ENCODE measurements at regions not wholly inside any gene's neighbourhood (a gene's known extent, or its start where the extent isn't known, plus 50 kb on each side); places are given as distances from the start of the nearest gene placed in this dataset.

GRCh38 chr4:108292229-108292628 is 123.5 kb upstream of the LEF1 start:
- no peak for DNase-seq (ENCODE audit: low read depth in 2 of 2, low spot score in 1 of 2)

- DNase-seq (ENCODE audit: low read depth in 2 of 2, low spot score in 1 of 2): no peak
Observed at GRCh38 chr4:108291137-108291536, 122.4 kb upstream of the LEF1 start.

GRCh38 chr4:108287834-108288413 is 119.2 kb upstream of the LEF1 start:
- DNase-seq (ENCODE audit: low read depth in 2 of 2, low spot score in 1 of 2): no peak

GRCh38 chr4:108280072-108280471 is 111.3 kb upstream of the LEF1 start:
- no peak for DNase-seq (ENCODE audit: low read depth in 2 of 2, low spot score in 1 of 2)

GRCh38 chr4:108276690-108277089 is 108.0 kb upstream of the LEF1 start:
- DNase-seq (ENCODE audit: low read depth in 2 of 2, low spot score in 1 of 2): no peak

GRCh38 chr4:108272986-108273385 is 104.3 kb upstream of the LEF1 start:
- no peak for DNase-seq (ENCODE audit: low read depth in 2 of 2, low spot score in 1 of 2)

GRCh38 chr4:108272561-108272960 is 103.8 kb upstream of the LEF1 start:
- DNase-seq (ENCODE audit: low read depth in 2 of 2, low spot score in 1 of 2): no peak

- DNase-seq (ENCODE audit: low read depth in 2 of 2, low spot score in 1 of 2): no peak
Observed at GRCh38 chr4:108272046-108272445, 103.3 kb upstream of the LEF1 start.

GRCh38 chr4:108270466-108271450 is 102.0 kb upstream of the LEF1 start:
- no peak for DNase-seq (ENCODE audit: low read depth in 2 of 2, low spot score in 1 of 2)

- DNase-seq (ENCODE audit: low read depth in 2 of 2, low spot score in 1 of 2): no peak
Observed at GRCh38 chr4:108264693-108265092, 96.0 kb upstream of the LEF1 start.

GRCh38 chr4:108263057-108263456 is 94.3 kb upstream of the LEF1 start:
- no peak for DNase-seq (ENCODE audit: low read depth in 2 of 2, low spot score in 1 of 2)

GRCh38 chr4:108261026-108261425 is 92.3 kb upstream of the LEF1 start:
- no peak for DNase-seq (ENCODE audit: low read depth in 2 of 2, low spot score in 1 of 2)

- no peak for DNase-seq (ENCODE audit: low read depth in 2 of 2, low spot score in 1 of 2)
Observed at GRCh38 chr4:108256538-108256937, 87.8 kb upstream of the LEF1 start.

- DNase-seq (ENCODE audit: low read depth in 2 of 2, low spot score in 1 of 2): no peak
Observed at GRCh38 chr4:108255203-108255747, 86.5 kb upstream of the LEF1 start.

- DNase-seq (ENCODE audit: low read depth in 2 of 2, low spot score in 1 of 2): no peak
Observed at GRCh38 chr4:108249397-108249796, 80.7 kb upstream of the LEF1 start.

- no peak for DNase-seq (ENCODE audit: low read depth in 2 of 2, low spot score in 1 of 2)
Observed at GRCh38 chr4:108247387-108248049, 78.8 kb upstream of the LEF1 start.

GRCh38 chr4:108244606-108245005 is 75.9 kb upstream of the LEF1 start:
- no peak for DNase-seq (ENCODE audit: low read depth in 2 of 2, low spot score in 1 of 2)

- no peak for DNase-seq (ENCODE audit: low read depth in 2 of 2, low spot score in 1 of 2)
Observed at GRCh38 chr4:108240366-108240765, 71.6 kb upstream of the LEF1 start.

GRCh38 chr4:108237693-108238092 is 69.0 kb upstream of the LEF1 start:
- DNase-seq (ENCODE audit: low read depth in 2 of 2, low spot score in 1 of 2): no peak

GRCh38 chr4:108236264-108236663 is 67.5 kb upstream of the LEF1 start:
- no peak for DNase-seq (ENCODE audit: low read depth in 2 of 2, low spot score in 1 of 2)

GRCh38 chr4:108227923-108228322 is 59.2 kb upstream of the LEF1 start:
- no peak for DNase-seq (ENCODE audit: low read depth in 2 of 2, low spot score in 1 of 2)

- no peak for DNase-seq (ENCODE audit: low read depth in 2 of 2, low spot score in 1 of 2)
Observed at GRCh38 chr4:108224611-108225053, 55.9 kb upstream of the LEF1 start.

All from stimulated activated CD8-positive, alpha-beta memory T cell treated with anti-CD3 and anti-CD28 coated beads, Interleukin-4, amount 100 ng/mL, for 1 hour (primary cell).